Testis (tissue), 2 donors: ENCODE measurements at regions not wholly inside any gene's neighbourhood (a gene's known extent, or its start where the extent isn't known, plus 50 kb on each side); places are given as distances from the start of the nearest gene placed in this dataset.

ENCODE experiments used
- POLR2A ChIP-seq: fragments of 450-650 bp; IDR thresholded peaks from one replicate; pipeline ENCODE4 v1.6.1; 2017; ENCODE audit warnings: antibody characterized with exemption, mild to moderate bottlenecking, moderate library complexity
- TF ChIP-seq, protein P1 (sequence below), 3 experiments: fragments of 450-650 bp in 2 of 3; fragments of 200-600 bp in 1 of 3; sonication (generic) in 1 of 3; IDR thresholded peaks; one replicate each; pipeline ENCODE4 v1.5.1; 2016 to 2019; ENCODE audit warnings: antibody characterized with exemption in 3 of 3, mild to moderate bottlenecking in 2 of 3, moderate library complexity in 1 of 3

- TF ChIP-seq POLR2A, result no peak
- TF ChIP-seq, protein P1, sequence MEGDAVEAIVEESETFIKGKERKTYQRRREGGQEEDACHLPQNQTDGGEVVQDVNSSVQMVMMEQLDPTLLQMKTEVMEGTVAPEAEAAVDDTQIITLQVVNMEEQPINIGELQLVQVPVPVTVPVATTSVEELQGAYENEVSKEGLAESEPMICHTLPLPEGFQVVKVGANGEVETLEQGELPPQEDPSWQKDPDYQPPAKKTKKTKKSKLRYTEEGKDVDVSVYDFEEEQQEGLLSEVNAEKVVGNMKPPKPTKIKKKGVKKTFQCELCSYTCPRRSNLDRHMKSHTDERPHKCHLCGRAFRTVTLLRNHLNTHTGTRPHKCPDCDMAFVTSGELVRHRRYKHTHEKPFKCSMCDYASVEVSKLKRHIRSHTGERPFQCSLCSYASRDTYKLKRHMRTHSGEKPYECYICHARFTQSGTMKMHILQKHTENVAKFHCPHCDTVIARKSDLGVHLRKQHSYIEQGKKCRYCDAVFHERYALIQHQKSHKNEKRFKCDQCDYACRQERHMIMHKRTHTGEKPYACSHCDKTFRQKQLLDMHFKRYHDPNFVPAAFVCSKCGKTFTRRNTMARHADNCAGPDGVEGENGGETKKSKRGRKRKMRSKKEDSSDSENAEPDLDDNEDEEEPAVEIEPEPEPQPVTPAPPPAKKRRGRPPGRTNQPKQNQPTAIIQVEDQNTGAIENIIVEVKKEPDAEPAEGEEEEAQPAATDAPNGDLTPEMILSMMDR (IDR thresholded peaks at IDR 0.05), result no peak
Measured at GRCh38 chr6:113339209-113339608, 517.9 kb upstream of the MARCKS start.
